Lung (tissue), 11 donors: ENCODE measurements at regions not wholly inside any gene's neighbourhood (a gene's known extent, or its start where the extent isn't known, plus 50 kb on each side); places are given as distances from the start of the nearest gene placed in this dataset.
A peak's percentile ranks its signal among the peaks of the same experiment; 100 is the strongest.

Experiments used
- ATAC-seq: fragments of 200-7000 bp; cut with Tn5 transposase; one replicate; pipeline ENCODE4 v1.9.1; 2020; ENCODE audit warnings: moderate number of reproducible peaks; ENCODE audit not compliant: insufficient read depth, low FRiP score
- DNase-seq, 3 donors: peaks; one replicate each; pipeline ENCODE4 v3.0.0-alpha.2; 2013 to 2017
- H3K27ac ChIP-seq, 2 donors: one replicate each; pipeline ENCODE4 v1.5.1; 2013; ENCODE audit warnings: mild to moderate bottlenecking in 2 of 2, moderate library complexity in 2 of 2, control low read depth in 1 of 2, inconsistent platforms in 1 of 2, low read depth in 1 of 2, low read length in 1 of 2
- H3K27me3 ChIP-seq, 3 donors: one replicate each; pipeline ENCODE4 v1.5.1; 2013; ENCODE audit warnings: low read length in 2 of 3; ENCODE audit not compliant: control insufficient read depth in 3 of 3, insufficient read depth in 3 of 3
- H3K36me3 ChIP-seq, 4 donors: one replicate each; pipeline ENCODE4 v1.5.1; 2013; ENCODE audit warnings: low read length in 4 of 4, mild to moderate bottlenecking in 1 of 4, moderate library complexity in 1 of 4; ENCODE audit not compliant: control insufficient read depth in 4 of 4, insufficient read depth in 4 of 4
- H3K4me1 ChIP-seq, 5 donors: one replicate each; pipeline ENCODE4 v1.5.1; 2013; ENCODE audit warnings: low read length in 5 of 5, mild to moderate bottlenecking in 2 of 5, moderate library complexity in 1 of 5; ENCODE audit not compliant: control insufficient read depth in 5 of 5, insufficient read depth in 5 of 5
- H3K4me3 ChIP-seq: one replicate; pipeline ENCODE4 v1.5.1; 2013; ENCODE audit warnings: mild to moderate bottlenecking, control low read depth, moderate library complexity
- H3K9ac ChIP-seq, 2 donors: one replicate each; pipeline ENCODE4 v1.5.1; 2013; ENCODE audit warnings: low read length in 2 of 2, control low read depth in 1 of 2; ENCODE audit not compliant: insufficient read depth in 1 of 2
- H3K9me3 ChIP-seq, 4 donors: one replicate each; pipeline ENCODE4 v1.5.1; 2013; ENCODE audit warnings: low read length in 3 of 4, mild to moderate bottlenecking in 1 of 4, moderate library complexity in 1 of 4; ENCODE audit not compliant: control insufficient read depth in 4 of 4, insufficient read depth in 3 of 4
- WGBS, 2 donors: extraction: QIAGEN DNeasy Blood & Tissue Kit; methylation state at CpG; one replicate each; pipeline ENCODE4 v1.1.7; 2013; 5-methylcytosine and 5-hydroxymethylcytosine counted together
- TF ChIP-seq, protein P1 (sequence below): IDR thresholded peaks from 2 replicates; pipeline ENCODE4 v1.5.1; 2012; ENCODE audit warnings: mild to moderate bottlenecking; ENCODE audit errors: control extremely low read depth, extremely low read depth
- donor health status: control.
- donor health status: control.
- donor health status: Bipolar disorder and iron deficiency.
- donor health status: healthy.
- donor health status: DM: yes; HTN: yes; CAD: no.

DNA sequence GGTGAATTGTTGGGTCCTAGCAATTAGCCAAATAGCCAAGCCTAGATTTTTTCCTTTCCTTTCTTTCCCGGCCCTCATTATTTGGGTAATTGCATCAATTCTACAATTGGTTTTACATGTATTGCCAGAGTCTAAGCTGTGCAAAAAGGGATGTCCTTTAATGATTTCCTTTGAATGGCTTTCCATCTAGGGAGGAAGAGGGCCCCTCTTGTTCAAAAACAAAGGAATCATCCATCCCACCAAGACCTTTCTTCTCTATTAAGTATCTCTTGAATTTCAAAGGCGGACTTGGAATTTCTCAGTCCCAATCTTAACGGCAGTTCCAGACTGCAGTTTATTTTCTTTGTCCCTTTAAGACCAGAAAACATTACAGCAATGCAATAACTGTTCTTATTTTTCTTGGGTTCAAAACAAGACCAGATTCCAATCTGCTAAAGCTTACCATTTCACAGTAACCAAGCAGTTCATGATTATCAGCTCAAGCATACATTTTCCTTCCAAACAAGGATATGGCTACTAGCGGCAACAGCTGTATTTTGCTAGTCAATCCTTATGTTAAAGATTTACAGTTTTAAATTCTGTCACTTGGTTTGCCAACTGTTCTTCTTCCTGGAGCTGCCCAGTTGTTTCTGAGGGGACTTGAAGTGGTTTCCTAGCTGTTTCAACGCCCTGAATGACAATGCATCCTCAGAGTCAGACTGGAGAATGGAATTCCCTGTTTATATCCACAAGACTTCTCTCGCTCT lies 91.4 kb upstream of the LRIG1 start:
- no peak for ATAC-seq
- Histone ChIP-seq H3K36me3 (no peaks in the 10 kb centered on the region), H3K4me1 (peaks cover 0 to 7% (median 0%) of the 10 kb centered on the region in 5 donors), H3K27ac (no peak overlapping the region), H3K9me3 (no peaks in the 10 kb centered on the region), H3K27me3 (no peaks in the 10 kb centered on the region), H3K9ac (no peak overlapping the region), H3K4me3 (no peak overlapping the region)
- DNase-seq: peak in 2 of 3 donors; percentile 45 to 49
- WGBS, 2 donors: 69 to 75% methylated on average over 6 of the region's 6 CpGs
- TF ChIP-seq, protein P1, sequence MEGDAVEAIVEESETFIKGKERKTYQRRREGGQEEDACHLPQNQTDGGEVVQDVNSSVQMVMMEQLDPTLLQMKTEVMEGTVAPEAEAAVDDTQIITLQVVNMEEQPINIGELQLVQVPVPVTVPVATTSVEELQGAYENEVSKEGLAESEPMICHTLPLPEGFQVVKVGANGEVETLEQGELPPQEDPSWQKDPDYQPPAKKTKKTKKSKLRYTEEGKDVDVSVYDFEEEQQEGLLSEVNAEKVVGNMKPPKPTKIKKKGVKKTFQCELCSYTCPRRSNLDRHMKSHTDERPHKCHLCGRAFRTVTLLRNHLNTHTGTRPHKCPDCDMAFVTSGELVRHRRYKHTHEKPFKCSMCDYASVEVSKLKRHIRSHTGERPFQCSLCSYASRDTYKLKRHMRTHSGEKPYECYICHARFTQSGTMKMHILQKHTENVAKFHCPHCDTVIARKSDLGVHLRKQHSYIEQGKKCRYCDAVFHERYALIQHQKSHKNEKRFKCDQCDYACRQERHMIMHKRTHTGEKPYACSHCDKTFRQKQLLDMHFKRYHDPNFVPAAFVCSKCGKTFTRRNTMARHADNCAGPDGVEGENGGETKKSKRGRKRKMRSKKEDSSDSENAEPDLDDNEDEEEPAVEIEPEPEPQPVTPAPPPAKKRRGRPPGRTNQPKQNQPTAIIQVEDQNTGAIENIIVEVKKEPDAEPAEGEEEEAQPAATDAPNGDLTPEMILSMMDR: no peak

DNA sequence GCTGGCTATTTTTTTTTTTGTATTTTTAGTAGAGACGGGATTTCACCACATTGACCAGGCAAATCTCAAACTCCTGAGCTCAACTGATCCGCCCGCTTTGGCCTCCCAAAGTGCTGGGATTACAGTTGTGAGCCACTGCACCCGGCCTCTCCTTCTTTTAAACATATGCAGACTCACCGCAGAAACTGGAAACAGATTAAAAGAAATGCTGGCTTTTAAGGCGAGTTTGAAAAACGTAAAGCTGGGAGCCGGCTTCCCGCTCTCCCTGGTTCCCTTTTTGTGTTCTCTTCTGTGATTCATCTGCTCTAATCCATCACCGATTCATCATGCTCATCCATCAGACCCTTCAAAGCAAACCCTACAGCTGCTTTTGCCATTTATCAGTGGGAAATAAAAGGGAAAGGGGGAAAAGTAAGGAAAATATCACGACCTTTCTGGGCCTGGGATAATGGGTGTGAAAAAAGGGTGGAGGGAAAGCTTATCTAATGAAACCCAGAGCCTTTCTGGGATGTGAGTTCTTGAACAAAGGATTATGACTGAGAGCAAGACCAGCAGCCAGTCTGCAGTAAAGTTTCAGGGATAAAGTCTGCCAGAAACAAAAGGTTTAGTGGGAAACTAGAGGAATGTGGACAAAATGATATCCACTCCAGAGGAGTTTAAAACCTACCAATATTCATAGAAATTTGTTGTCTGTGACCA lies 92.3 kb upstream of the LRIG1 start:
- Histone ChIP-seq H3K36me3 (no peaks in the 10 kb centered on the region), H3K9ac (no peak overlapping the region), H3K9me3 (no peaks in the 10 kb centered on the region), H3K27ac (no peak overlapping the region), H3K4me1 (peaks cover 0 to 7% (median under 1%) of the 10 kb centered on the region in 5 donors), H3K27me3 (no peaks in the 10 kb centered on the region), H3K4me3 (no peak overlapping the region)
- ATAC-seq: no peak
- peak in 1 of 3 donors; percentile 28 for DNase-seq
- WGBS, 2 donors: 66 to 75% methylated on average over 11 of the region's 11 CpGs
- TF ChIP-seq, protein P1: no peak

DNA sequence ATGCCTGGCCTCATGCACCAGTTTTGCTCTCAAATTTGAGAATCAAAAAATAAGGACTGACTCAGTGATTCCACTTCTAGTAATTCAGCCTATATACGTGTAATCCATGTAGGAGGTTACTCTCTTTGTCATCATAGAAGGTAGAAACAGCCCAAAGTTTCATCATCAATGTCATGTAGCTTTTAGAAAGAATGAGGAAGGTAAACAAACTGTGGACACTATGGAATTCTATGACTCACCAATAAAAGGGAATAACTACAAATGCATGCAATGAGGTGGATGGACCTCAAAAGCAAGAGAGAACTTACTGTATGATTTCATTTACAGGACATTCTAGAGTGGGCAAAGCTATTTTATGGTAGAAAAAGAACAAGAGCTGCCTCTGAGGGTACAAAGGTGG lies 93.2 kb upstream of the LRIG1 start:
- Histone ChIP-seq H3K4me1 (peaks cover 0 to 7% (median 4%) of the 10 kb centered on the region in 5 donors), H3K9ac (no peak overlapping the region), H3K36me3 (no peaks in the 10 kb centered on the region), H3K27me3 (no peaks in the 10 kb centered on the region), H3K9me3 (no peaks in the 10 kb centered on the region), H3K4me3 (no peak overlapping the region), H3K27ac (no peak overlapping the region)
- 69 to 83% methylated on average over 1 of the region's 1 CpG for WGBS, 2 donors
- DNase-seq (no peak), ATAC-seq (no peak)
- TF ChIP-seq, protein P1: no peak
